Choroid plexus epithelial cell (primary cell): ENCODE measurements at regions not wholly inside any gene's neighbourhood (a gene's known extent, or its start where the extent isn't known, plus 50 kb on each side); places are given as distances from the start of the nearest gene placed in this dataset.
A peak's percentile ranks its signal among the peaks of the same experiment; 100 is the strongest.

Experiments used
- DNase-seq: peaks from one replicate; pipeline ENCODE4 v3.0.0-alpha.2; 2010; ENCODE audit warnings: low read depth
- H3K4me3 ChIP-seq: 2 replicates; pipeline ENCODE4 v1.5.1; 2011; ENCODE audit warnings: low read depth, mild to moderate bottlenecking, control low read depth, low read length, moderate library complexity
- TF ChIP-seq, protein P1 (sequence below): conservative IDR thresholded peaks from 2 replicates; pipeline ENCODE4 v1.5.1; 2011; ENCODE audit warnings: low read depth, mild to moderate bottlenecking, control low read depth, inconsistent platforms, low read length, moderate library complexity

DNA sequence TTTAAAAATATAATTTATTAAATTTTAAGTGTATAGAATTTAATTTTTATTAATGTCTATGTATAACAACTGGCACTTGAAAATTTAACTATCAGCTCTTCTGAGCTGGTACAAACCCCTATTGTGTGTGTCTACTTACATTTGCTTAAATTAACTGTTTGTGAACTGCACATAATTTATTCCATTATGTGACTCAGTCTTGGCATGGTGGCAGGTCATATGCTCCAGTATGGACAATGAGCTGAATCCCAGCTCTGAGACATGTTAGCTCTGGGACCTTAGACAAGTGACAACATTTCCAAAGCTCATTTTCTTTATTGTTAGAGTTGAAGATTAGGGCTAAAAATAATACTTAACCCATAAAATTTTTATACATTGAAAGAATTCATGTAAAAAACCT lies 526.1 kb upstream of the MARCKS start:
- H3K4me3 ChIP-seq: no peak overlapping the region
- TF ChIP-seq, protein P1, sequence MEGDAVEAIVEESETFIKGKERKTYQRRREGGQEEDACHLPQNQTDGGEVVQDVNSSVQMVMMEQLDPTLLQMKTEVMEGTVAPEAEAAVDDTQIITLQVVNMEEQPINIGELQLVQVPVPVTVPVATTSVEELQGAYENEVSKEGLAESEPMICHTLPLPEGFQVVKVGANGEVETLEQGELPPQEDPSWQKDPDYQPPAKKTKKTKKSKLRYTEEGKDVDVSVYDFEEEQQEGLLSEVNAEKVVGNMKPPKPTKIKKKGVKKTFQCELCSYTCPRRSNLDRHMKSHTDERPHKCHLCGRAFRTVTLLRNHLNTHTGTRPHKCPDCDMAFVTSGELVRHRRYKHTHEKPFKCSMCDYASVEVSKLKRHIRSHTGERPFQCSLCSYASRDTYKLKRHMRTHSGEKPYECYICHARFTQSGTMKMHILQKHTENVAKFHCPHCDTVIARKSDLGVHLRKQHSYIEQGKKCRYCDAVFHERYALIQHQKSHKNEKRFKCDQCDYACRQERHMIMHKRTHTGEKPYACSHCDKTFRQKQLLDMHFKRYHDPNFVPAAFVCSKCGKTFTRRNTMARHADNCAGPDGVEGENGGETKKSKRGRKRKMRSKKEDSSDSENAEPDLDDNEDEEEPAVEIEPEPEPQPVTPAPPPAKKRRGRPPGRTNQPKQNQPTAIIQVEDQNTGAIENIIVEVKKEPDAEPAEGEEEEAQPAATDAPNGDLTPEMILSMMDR: no peak
- no peak for DNase-seq

DNA sequence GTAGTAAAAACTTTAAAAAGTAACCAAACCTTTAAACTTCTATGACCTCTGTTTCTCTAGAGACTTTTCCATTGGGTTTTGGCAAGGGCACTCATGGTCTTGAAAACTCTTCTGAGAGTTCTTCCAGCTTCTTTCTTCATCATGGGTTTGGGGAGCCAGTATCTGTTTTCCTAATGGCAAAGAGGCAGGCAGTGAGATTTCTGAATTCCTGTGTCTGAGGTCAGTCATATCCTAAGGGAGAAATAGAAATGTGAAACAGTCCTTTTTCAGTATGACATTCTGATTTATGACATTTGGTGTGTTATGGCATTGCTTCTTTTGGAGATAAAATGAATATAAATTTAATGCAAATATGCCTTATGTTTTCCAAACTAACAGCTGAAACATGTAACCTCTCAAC lies 518.5 kb upstream of the MARCKS start:
- no peak for DNase-seq
- TF ChIP-seq, protein P1: no peak
- no peak overlapping the region for H3K4me3 ChIP-seq

DNA sequence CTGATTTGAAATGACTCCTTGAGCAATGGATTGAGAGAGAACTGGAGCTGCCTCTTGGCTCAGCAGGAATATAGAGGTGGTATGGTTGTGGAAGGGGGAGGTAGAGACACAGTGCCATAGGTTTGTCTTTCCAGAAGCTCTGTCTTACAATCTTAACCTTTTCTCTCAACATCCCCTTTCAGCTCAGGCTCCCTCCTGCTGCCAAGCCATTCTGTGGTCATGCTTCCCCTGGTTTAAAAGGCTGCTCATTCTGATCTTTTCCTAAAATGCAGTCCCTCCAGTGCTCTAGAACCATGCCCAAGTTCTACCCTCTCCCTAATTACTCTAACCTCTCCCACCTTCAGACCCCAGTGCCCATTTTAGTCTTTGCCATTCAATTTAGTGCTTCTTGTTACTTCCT lies 517.9 kb upstream of the MARCKS start:
- TF ChIP-seq, protein P1: no peak
- H3K4me3 ChIP-seq: no peak overlapping the region
- DNase-seq: no peak

DNA sequence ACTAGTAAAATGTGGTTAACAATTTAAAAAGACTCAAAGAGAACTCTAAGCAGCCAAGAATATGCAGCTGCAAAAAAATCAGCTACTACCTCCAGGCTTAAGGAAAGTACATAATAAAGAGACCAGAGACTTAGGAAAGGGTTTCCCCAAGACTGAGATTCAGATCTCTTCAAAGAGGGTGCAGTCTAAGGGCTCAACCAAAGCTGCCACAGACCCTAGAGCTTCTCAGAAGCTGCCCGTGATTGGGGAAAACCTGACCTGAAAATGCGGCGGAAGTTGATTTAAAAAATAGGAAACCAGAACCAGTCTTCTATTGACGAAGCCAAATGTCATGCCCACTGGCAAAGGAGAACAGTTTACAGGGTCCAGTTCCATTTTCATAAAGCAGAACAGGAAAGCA lies 516.8 kb upstream of the MARCKS start:
- no peak for DNase-seq
- no peak overlapping the region for H3K4me3 ChIP-seq
- TF ChIP-seq, protein P1: no peak

DNA sequence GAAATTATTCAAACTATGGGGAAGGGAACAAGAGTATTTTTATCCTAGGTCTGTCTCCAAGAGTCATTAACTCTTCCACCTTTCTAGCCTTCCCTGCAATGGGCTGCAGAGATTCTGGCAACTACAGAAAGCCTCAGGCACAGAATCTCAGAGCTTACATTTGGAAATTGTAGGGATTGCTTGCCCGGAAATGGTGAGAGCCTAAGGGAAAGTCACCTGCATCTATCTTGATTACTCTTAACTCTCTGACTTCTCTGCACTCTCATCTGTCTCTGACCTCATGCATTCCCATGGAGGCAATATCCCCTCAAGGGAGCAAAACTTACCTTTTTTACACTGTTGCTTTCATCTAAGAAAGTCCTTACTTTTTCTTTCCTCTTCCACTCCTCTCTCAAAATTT lies 513.2 kb upstream of the MARCKS start:
- no peak for DNase-seq
- TF ChIP-seq, protein P1: no peak
- H3K4me3 ChIP-seq: no peak overlapping the region

DNA sequence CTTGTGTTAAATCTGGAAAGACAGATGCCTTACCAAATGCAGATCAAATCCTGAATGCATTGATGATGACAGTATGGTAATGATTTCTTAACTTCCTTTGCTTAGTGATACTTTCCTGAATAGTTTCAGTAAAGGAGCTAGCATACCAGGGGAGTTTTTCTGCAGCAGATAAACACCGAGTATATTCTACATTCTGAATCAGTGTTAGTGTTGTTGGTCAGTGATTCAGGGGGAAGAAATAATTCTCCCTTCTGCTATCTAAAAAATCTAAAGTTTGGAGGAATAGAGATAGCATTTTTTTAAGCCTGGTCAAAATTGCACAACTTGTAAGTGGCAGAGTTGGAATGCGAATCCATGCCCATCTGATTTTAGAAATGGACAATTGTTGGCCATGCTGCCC lies 512.2 kb upstream of the MARCKS start:
- TF ChIP-seq, protein P1: no peak
- peak; percentile 47 for DNase-seq

DNA sequence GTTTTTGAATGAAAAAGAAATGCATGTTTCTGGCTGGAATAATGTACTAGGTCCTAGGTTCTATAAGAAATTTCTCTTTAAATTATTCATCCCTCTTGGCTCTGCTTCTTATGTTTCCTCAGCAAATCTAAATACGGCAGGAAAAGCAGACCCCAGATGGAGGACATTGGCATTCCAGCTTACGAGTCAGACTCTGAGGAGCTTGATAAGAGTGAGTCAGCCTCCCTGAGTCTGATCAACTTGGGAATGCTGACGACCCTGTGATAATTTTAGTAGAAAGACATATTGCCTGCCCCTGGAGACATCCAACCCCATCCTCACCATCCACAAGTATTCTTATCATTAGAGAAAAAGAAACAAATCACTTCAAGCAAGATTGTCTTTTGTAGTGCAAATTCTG lies 509.7 kb upstream of the MARCKS start:
- DNase-seq: peak; percentile 32
- TF ChIP-seq, protein P1: no peak
- H3K4me3 ChIP-seq: no peak overlapping the region

More for the DNA sequence above, 512.2 kb upstream of the MARCKS start:
- no peak overlapping the region for H3K4me3 ChIP-seq
